ENCODE measurements at regions not wholly inside any gene's neighbourhood (a gene's known extent, or its start where the extent isn't known, plus 50 kb on each side); places are given as distances from the start of the nearest gene placed in this dataset.

DNA sequence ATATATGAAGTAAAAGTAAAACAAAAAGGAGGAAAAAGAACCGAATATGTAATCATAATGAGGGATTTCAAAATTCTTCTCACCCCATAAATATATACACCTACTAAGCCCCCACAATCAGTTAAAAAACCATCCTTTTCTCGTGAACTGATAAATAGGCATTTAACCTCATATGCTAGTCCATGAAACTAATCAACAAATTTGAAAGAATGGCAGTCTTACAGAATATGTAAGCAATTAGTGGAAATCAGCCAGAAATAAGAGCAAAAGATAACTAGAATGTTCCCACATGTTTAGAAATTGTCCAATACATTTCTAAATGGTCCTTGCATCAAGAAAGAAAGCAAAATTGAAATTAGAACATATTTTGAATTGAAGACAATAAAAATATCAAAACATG, 849.4 kb upstream of the CXADR start:
- TF ChIP-seq POLR2A (IDR thresholded peaks at IDR 0.05; ENCODE audit: low read depth, low read length): no peak
- TF ChIP-seq TAF1 (IDR thresholded peaks at IDR 0.05; ENCODE audit: borderline replicate concordance, low read depth, low read length): no peak
- no peak for TF ChIP-seq POLR2AphosphoS5 (IDR thresholded peaks at IDR 0.05; ENCODE audit: low read depth, low read length)

All from GM12892 (cell line).